SJSA1 (cell line): ENCODE measurements at regions not wholly inside any gene's neighbourhood (a gene's known extent, or its start where the extent isn't known, plus 50 kb on each side); places are given as distances from the start of the nearest gene placed in this dataset.
"Not testable (repeated sequence)": the region's sequence is repeated elsewhere in the genome, so short reads cannot be mapped to it uniquely, and the experiment has no call there.

Experiments
- DNase-seq, 2 experiments: peaks; one replicate each; pipeline ENCODE4 v3.0.0-alpha.2; 2015 to 2020; ENCODE audit warnings: low spot score in 2 of 2, low read depth in 1 of 2
- H3K27ac ChIP-seq: fragments of 250-450 bp; sonication (Bioruptor Pico); 2 replicates; pipeline ENCODE4 v1.5.1; 2020; ENCODE audit warnings: mild to moderate bottlenecking, moderate library complexity
- H3K27me3 ChIP-seq: fragments of 250-450 bp; sonication (Bioruptor Pico); replicated peaks from 2 replicates; pipeline ENCODE4 v1.5.1; 2020; ENCODE audit warnings: mild to moderate bottlenecking, moderate library complexity
- H3K36me3 ChIP-seq: fragments of 250-450 bp; sonication (Bioruptor Pico); 2 replicates; pipeline ENCODE4 v1.5.1; 2020; ENCODE audit warnings: mild to moderate bottlenecking
- H3K4me1 ChIP-seq: fragments of 250-450 bp; sonication (Bioruptor Pico); replicated peaks from 2 replicates; pipeline ENCODE4 v1.6.1; 2021; ENCODE audit warnings: mild to moderate bottlenecking
- H3K4me3 ChIP-seq: fragments of 250-450 bp; sonication (Bioruptor Pico); 2 replicates; pipeline ENCODE4 v1.5.1; 2020; ENCODE audit warnings: mild to moderate bottlenecking
- H3K9me3 ChIP-seq: fragments of 250-450 bp; sonication (Bioruptor Pico); replicated peaks from 2 replicates; pipeline ENCODE4 v1.5.1; 2020; ENCODE audit warnings: mild to moderate bottlenecking

DNA sequence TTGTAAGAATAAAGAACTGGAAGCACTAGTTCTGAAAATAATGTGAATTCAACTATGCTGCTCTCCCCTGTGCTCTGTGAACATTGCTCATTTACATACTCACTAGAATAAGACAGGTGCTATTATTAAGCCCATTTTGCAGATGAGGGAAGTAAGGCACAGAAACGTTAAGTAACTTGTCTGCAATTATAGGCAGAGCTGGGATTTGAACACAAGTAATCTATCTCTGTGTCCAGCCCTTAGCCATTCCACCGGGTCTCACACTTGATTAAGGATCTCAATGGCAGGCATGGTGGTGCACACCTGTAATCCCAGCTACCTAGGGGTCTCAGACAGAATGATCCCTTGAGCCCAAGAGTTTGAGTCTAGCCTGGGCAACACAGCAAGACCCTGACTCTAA, 357.7 kb downstream of the CD83 start:
- Histone ChIP-seq H3K36me3 (no peaks in the 10 kb centered on the region), H3K4me1 (peaks cover 42% of the 10 kb centered on the region), H3K27ac (no peak overlapping the region)

DNA sequence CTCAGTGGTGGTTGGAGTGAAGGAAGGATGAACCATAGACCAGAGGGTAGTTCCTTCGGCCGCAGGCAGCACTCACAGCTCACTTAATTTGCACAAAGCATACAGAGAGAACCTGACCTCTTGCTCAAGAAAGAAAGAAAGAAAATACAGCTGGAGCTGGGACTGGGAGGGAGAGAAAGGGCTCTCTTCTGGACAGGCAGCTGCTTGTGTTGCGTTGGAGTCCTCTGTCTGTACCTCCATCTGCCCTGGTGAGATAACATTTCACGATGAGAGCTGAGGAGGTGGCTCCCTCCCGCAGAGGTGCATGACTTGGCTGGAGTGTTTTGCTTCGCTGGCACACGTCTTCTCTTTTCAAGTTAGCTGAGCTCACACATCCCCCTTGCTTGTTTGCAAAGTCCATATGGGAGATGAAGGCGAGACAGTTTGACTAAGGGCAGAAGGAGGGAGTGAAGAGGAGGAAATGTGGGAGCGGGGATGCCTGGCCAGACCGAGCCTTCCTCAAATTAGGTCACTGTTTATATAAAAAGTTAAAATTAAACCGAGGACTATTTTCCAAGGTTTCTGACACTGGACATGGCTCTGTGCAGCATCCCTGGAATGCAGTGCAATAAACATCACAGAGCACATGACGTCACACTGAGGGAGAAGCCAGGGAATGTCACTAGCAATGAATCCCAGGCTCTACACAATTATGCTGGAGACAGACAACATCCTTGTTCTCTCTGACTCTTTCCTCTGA, 359.4 kb downstream of the CD83 start:
- peaks cover 42% of the 10 kb centered on the region for H3K4me1 ChIP-seq
- no peak overlapping the region for H3K4me3 ChIP-seq
- peak overlapping the region; percentile 48 for H3K27ac ChIP-seq
- no peaks in the 10 kb centered on the region for H3K36me3 ChIP-seq
- peak; percentile 80 to 88 for DNase-seq
- H3K9me3 ChIP-seq, result no peaks in the 10 kb centered on the region
- no peaks in the 10 kb centered on the region for H3K27me3 ChIP-seq

More for the DNA sequence above, 357.7 kb downstream of the CD83 start:
- H3K9me3 ChIP-seq, result no peaks in the 10 kb centered on the region
- H3K4me3 ChIP-seq, result no peak overlapping the region
- no peaks in the 10 kb centered on the region for H3K27me3 ChIP-seq
- DNase-seq, result no peak

DNA sequence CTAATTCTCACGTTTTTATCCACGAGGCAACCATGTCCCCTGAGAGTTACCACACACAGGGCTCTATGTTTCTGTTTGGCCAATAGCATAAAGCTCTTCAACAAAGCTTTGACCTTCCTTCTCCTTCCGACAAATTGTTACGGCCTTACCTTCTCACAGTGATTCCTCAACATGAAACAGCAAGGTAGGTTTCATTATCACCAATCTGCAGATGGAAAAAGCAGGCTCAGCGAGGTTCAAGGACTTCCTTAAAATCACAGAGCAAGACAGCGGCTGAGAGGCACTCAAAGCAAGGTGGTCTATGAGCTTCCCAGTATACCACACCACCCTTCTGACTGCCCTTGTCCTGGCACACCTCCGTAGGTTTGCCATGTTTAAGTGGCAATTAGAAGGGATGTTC, 360.0 kb downstream of the CD83 start:
- peak overlapping the region; percentile 48 for H3K27ac ChIP-seq
- H3K27me3 ChIP-seq, result no peaks in the 10 kb centered on the region
- no peak for DNase-seq

DNA sequence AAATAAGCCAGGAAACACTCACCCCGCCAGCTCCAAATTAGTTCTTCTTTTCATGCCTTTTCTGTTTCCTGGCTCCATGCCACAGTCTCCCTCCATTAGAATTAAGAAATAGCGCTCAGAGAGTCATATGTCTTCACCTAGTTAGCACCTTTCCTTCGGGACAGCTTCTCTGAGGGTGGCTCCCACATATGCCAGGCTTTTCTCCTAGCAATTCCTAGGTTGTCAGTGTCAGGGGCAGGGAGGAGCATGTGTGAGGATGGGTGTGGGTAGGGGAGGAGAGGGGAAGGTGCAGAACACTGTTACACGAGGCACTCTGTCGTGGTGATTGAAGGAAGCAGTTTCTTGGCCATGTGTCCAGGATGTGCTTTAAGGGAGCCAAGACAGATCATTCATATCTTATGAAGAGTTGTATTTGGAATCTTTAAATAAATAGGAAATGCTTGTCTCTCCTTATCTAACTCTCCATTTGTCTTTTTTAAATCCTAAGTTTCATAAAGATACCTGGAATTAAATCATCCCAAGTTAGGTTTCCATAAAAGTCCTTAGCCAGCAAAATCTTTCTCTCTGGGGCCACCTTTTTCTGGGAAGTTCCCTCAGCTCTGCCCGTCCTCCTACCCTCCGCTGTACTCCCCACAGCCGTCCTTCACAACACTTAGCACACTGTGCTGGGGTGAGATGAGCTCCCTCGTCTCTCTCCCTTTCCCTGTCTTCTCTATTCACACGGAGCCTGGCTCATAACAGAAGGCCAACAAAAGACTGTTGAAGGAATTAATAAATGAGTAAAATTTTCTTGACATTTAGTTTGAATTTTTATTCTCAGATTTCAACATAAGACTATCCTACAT, 361.0 kb downstream of the CD83 start:
- Histone ChIP-seq H3K36me3 (no peaks in the 10 kb centered on the region), H3K27ac (no peak overlapping the region), H3K4me3 (no peak overlapping the region), H3K27me3 (no peaks in the 10 kb centered on the region), H3K9me3 (no peaks in the 10 kb centered on the region), H3K4me1 (peaks cover 31% of the 10 kb centered on the region)
- no peak for DNase-seq

More for the DNA sequence above, 360.0 kb downstream of the CD83 start:
- Histone ChIP-seq H3K9me3 (no peaks in the 10 kb centered on the region), H3K4me1 (peaks cover 41% of the 10 kb centered on the region), H3K4me3 (no peak overlapping the region), H3K36me3 (no peaks in the 10 kb centered on the region)

DNA sequence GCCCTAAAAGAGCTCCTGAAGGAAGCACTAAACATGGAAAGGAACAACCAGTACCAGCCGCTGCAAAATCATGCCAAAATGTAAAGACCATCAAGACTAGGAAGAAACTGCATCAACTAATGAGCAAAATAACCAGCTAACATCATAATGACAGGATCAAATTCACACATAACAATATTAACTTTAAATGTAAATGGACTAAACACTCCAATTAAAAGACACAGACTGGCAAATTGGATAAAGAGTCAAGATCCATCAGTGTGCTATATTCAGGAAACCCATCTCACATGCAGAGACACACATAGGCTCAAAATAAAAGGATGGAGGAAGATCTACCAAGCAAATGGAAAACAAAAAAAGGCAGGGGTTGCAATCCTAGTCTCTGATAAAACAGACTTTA, 364.4 kb downstream of the CD83 start:
- not testable (repeated sequence) for H3K36me3 ChIP-seq, DNase-seq, H3K4me3 ChIP-seq, H3K9me3 ChIP-seq, H3K27me3 ChIP-seq, H3K27ac ChIP-seq, H3K4me1 ChIP-seq

DNA sequence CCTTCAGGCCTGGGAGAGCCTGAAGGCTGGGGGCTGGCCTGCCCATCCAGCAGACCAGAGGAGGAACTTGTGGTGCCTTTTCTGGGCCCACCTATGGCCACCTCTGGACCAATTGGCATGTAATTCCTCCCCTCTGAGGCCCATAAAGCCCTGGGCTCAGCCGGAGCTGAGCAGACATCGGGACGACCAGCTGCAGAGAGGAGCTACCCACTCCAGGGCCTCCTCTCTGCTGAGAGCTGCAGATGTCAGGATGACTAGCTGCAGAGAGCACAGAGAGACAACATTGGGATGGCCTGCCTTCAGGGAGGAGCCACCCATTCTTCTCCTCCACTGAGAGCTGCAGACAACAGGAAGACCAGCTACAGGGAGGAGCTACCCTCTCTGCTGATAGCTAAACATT, 370.1 kb downstream of the CD83 start:
- no peak for DNase-seq
- no peak overlapping the region for H3K27ac ChIP-seq
- H3K4me1 ChIP-seq, result no peaks in the 10 kb centered on the region
- no peak overlapping the region for H3K4me3 ChIP-seq
- no peaks in the 10 kb centered on the region for H3K27me3 ChIP-seq
- no peaks in the 10 kb centered on the region; the same call in 1 of the 2 replicates for H3K9me3 ChIP-seq
- no peaks in the 10 kb centered on the region for H3K36me3 ChIP-seq

DNA sequence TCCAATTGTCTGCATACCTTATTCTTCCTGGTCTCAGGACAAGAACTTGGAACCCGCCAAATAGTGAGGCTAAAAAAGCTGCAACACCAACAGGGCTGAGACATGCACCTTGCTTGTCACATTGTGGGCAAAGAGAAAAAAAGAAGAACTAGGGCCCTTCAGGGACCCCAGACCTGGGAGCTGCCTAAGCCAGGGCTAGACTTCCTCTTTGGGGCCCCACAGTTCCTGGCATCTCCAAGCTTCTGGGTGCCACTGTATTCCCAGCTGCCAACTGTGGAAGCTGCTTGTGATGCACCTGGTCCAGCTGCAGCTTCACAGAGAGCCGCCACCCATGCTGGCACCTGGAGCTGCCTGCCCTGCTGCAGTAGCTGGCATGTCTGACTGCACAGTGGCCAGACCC, 370.6 kb downstream of the CD83 start:
- H3K9me3 ChIP-seq, result no peaks in the 10 kb centered on the region; the same call in 1 of the 2 replicates
- no peak for DNase-seq
- no peaks in the 10 kb centered on the region for H3K27me3 ChIP-seq
- H3K36me3 ChIP-seq, result no peaks in the 10 kb centered on the region
- no peaks in the 10 kb centered on the region for H3K4me1 ChIP-seq
- H3K4me3 ChIP-seq, result no peak overlapping the region
- no peak overlapping the region for H3K27ac ChIP-seq

DNA sequence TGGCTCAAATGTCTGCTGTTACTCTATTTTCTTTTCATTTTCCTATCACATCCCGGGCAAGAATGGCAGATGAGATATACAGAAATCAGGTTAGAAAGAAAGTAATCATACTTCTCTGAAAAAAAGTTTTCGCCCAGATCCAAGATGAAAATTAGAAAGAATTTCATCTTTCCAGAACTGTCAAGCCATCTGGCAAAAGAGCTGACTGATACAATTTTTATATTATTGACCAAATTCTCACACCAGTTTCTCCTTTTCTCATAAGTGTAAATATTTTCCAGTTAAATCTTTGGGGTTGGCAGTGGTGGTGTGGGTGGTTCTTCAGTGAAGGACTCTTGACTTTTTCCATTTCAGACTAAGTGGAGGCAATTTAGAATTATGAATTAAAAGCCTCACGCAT, 371.9 kb downstream of the CD83 start:
- Histone ChIP-seq H3K4me3 (no peak overlapping the region), H3K9me3 (no peaks in the 10 kb centered on the region; the same call in 1 of the 2 replicates), H3K27me3 (no peaks in the 10 kb centered on the region), H3K27ac (no peak overlapping the region), H3K36me3 (no peaks in the 10 kb centered on the region), H3K4me1 (no peaks in the 10 kb centered on the region)
- no peak for DNase-seq

DNA sequence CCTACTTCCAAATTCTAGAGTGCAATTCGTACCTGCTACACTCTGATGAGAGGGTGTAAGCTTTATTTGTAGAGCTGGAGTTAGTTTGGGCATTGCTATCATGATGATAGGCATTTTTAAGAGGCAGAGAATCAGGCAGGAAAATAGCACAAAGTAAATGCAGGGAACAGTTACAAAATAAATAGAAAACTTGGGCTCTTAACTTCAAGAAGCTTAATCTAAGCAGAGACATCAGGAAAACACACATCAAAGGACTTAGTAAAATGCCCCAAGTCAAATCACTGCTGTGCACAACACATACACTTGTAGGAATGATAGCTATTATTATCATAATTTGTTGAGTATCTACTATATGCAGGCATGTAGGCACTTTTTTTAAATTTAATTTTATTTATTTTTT, 381.2 kb downstream of the CD83 start:
- Histone ChIP-seq H3K27ac (no peak overlapping the region), H3K27me3 (no peaks in the 10 kb centered on the region), H3K4me1 (peaks cover 4% of the 10 kb centered on the region), H3K9me3 (no peaks in the 10 kb centered on the region), H3K4me3 (no peak overlapping the region), H3K36me3 (no peaks in the 10 kb centered on the region)
- DNase-seq, result no peak

DNA sequence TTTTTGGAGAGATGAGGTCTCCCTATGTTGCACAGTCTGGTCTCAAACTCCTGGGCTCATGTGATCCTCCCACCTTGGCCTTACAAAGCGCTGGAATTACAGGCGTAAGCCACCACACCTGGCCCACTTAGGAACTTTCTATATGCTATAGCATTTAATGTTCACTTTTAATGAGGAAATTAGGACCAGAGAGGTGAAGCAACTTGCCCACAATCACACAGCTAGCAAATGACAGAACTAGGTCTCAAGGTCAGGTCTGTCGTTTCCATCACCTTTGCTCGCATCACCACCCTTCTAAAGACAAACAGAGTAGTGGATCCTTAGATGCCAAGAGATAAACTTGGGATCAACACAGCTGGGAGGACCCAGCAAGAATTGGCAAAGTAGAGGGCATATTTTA, 381.7 kb downstream of the CD83 start:
- H3K4me1 ChIP-seq, result peaks cover 4% of the 10 kb centered on the region
- DNase-seq, result no peak
- no peak overlapping the region for H3K4me3 ChIP-seq
- no peaks in the 10 kb centered on the region for H3K9me3 ChIP-seq
- H3K27ac ChIP-seq, result no peak overlapping the region
- H3K27me3 ChIP-seq, result no peaks in the 10 kb centered on the region
- H3K36me3 ChIP-seq, result no peaks in the 10 kb centered on the region

DNA sequence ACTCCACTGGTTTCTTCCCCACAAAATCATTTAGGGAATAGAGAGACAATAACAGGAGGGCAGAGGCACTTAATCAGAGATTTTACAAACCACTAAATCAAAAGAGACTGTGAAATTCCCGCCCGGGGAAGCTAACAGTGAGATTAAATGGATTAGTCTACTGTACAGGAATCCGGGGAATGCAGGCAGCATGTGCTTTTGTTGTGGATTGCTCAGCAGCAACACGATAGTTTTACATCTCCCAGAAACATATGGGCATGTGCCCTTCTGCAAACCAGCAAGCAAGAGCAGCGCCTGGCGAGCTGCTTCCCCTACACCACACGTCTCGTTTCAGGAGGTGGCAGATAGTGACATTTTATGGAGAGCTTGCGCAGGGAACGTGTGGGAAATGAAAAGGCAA, 382.3 kb downstream of the CD83 start:
- Histone ChIP-seq H3K9me3 (no peaks in the 10 kb centered on the region), H3K27me3 (no peaks in the 10 kb centered on the region), H3K27ac (no peak overlapping the region), H3K4me3 (no peak overlapping the region), H3K4me1 (peaks cover 4% of the 10 kb centered on the region), H3K36me3 (no peaks in the 10 kb centered on the region)
- DNase-seq, result peak; percentile 66 to 74

DNA sequence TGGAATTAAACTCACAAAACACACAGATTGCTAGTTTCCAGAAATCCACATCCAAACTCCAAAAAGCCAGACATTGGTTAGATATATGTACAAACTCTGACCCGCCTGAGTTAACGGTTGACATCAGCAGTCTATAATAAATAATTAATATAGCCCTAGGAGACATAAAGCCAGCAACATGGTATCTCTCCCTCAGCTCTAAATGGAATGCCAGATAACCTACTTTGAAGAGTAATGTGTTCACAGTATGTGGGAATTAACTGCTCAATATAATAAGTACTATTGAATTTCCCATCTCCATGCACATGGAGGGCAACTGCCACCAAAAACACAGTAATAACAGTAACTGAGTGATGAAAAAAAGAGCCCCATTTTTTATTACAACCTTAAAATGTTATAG, 383.2 kb downstream of the CD83 start:
- no peaks in the 10 kb centered on the region for H3K27me3 ChIP-seq
- H3K27ac ChIP-seq, result no peak overlapping the region
- no peaks in the 10 kb centered on the region for H3K36me3 ChIP-seq
- H3K4me1 ChIP-seq, result peaks cover 4% of the 10 kb centered on the region
- H3K9me3 ChIP-seq, result no peaks in the 10 kb centered on the region
- no peak overlapping the region for H3K4me3 ChIP-seq
- DNase-seq, result no peak

DNA sequence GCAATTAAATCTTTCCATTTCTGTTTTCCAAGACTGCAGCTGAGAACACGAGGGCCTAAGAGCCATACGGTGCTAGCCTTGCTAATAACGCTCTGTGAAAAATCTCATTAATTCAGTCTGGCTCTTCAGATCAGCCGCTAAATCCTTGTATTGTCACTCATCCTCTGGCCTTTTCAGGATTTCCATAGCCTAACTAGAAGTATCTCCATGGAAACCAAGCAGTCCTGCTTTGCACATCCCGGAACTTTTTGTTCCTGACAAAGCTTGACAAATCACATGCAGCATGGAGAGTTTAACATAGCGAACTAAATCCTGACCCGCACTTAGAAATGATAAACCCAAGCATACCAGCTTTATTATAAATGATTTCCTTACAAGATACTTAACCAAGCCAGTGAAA, 383.7 kb downstream of the CD83 start:
- no peaks in the 10 kb centered on the region for H3K9me3 ChIP-seq
- no peaks in the 10 kb centered on the region for H3K36me3 ChIP-seq
- peaks cover 4% of the 10 kb centered on the region for H3K4me1 ChIP-seq
- DNase-seq, result no peak
- H3K27ac ChIP-seq, result no peak overlapping the region
- H3K4me3 ChIP-seq, result no peak overlapping the region
- H3K27me3 ChIP-seq, result no peaks in the 10 kb centered on the region

DNA sequence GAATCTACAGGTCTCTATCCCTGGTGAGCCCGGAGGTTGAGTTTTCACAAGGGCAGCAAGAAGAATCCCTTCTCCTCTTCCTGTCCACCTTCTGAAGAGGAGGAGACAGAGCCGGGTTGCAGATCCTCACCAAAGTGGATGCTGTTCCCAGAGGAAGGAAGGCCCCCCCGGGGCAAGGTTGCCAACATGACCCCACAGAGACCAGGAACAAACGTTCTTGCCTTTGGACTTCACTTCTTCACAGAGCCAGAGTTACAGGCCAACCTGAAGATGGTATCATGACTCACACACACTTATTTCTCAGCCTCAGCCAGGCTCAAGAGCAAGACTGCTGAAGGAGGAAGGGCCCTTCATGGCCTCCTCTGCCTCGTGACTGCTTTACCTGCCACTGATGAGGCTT, 384.3 kb downstream of the CD83 start:
- peaks cover 4% of the 10 kb centered on the region for H3K4me1 ChIP-seq
- H3K4me3 ChIP-seq, result no peak overlapping the region

More for the DNA sequence above, 384.3 kb downstream of the CD83 start:
- Histone ChIP-seq H3K27ac (no peak overlapping the region), H3K27me3 (no peaks in the 10 kb centered on the region), H3K36me3 (no peaks in the 10 kb centered on the region), H3K9me3 (no peaks in the 10 kb centered on the region)
- no peak for DNase-seq
